GM12891 (cell line): ENCODE measurements at regions not wholly inside any gene's neighbourhood (a gene's known extent, or its start where the extent isn't known, plus 50 kb on each side); places are given as distances from the start of the nearest gene placed in this dataset.

ENCODE experiments used
- POLR2AphosphoS5 ChIP-seq: IDR thresholded peaks from 2 replicates; pipeline ENCODE4 v1.6.1; 2011; ENCODE audit warnings: low read depth, low read length, control low read depth
- TAF1 ChIP-seq: IDR thresholded peaks from 2 replicates; pipeline ENCODE4 v1.6.1; 2011; ENCODE audit warnings: low read depth, low read length, control low read depth

DNA sequence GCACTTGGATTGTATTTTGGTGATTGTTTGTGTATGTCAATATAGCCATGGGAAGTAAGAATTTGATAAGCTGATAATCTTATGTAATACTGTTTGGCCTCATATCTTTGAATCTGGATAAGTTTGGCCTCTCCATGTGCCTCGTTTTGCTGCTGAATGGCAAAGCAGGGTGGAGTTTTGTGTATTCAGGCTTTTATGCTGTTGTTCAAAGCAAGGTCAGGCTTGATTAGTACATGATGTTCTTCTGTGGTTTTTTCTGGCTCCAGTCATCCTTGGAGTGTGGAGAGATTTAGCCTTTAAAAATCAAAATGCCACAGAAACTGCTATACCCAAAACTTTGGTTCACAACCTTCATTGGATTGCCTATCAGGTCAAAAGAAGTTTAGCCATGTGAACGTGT lies 728.9 kb upstream of the GJE1 start:
- TF ChIP-seq POLR2AphosphoS5 (no peak), TAF1 (no peak)
